ENCODE measurements at regions not wholly inside any gene's neighbourhood (a gene's known extent, or its start where the extent isn't known, plus 50 kb on each side); places are given as distances from the start of the nearest gene placed in this dataset.
"Not testable (repeated sequence)": the region's sequence is repeated elsewhere in the genome, so short reads cannot be mapped to it uniquely, and the experiment has no call there.

GRCh38 chr1:148379697-148380096, 103.4 kb downstream of the PPIAL4G start:
- no peak for DNase-seq (ENCODE audit: low spot score)
- TF ChIP-seq, protein P1, sequence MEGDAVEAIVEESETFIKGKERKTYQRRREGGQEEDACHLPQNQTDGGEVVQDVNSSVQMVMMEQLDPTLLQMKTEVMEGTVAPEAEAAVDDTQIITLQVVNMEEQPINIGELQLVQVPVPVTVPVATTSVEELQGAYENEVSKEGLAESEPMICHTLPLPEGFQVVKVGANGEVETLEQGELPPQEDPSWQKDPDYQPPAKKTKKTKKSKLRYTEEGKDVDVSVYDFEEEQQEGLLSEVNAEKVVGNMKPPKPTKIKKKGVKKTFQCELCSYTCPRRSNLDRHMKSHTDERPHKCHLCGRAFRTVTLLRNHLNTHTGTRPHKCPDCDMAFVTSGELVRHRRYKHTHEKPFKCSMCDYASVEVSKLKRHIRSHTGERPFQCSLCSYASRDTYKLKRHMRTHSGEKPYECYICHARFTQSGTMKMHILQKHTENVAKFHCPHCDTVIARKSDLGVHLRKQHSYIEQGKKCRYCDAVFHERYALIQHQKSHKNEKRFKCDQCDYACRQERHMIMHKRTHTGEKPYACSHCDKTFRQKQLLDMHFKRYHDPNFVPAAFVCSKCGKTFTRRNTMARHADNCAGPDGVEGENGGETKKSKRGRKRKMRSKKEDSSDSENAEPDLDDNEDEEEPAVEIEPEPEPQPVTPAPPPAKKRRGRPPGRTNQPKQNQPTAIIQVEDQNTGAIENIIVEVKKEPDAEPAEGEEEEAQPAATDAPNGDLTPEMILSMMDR (IDR thresholded peaks at IDR 0.05; ENCODE audit: extremely low read depth, insufficient read depth, missing control alignments): no peak
- in situ Hi-C loops (cut with MboI; ENCODE audit: low pct_unique_long_range_greater_than_20kb, low sequenced_read_pairs, unreplicated experiment): no loop called here

GRCh38 chr1:148379170-148379500, 104.0 kb downstream of the PPIAL4G start:
- TF ChIP-seq, protein P1 (IDR thresholded peaks at IDR 0.05; ENCODE audit: extremely low read depth, insufficient read depth, missing control alignments): no peak
- no peak for DNase-seq (ENCODE audit: low spot score)
- in situ Hi-C loops (cut with MboI; ENCODE audit: low pct_unique_long_range_greater_than_20kb, low sequenced_read_pairs, unreplicated experiment): no loop called here

- in situ Hi-C loops (cut with MboI; ENCODE audit: low pct_unique_long_range_greater_than_20kb, low sequenced_read_pairs, unreplicated experiment); DNase-seq (ENCODE audit: low spot score): not testable (repeated sequence)
Observed at GRCh38 chr1:148377992-148378391, 105.1 kb downstream of the PPIAL4G start.

DNA sequence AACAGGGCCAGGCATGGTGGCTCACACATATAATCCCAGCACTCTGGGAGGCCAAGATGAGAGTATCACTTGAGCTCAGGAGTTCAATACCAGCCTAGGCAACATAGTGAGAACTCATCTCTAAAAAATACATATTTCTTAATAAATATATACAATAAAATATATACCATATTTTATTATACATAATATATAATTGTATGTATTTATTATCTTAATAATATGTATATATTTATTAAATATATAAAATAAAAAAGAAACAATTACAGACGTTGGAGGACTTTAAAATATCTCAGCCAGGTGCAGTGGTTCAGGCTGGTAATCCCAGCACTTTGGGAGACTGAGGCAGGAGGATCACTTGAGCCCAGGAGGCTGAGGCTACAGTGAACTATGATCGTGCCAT, 106.1 kb downstream of the PPIAL4G start:
- DNase-seq (ENCODE audit: low spot score); in situ Hi-C loops (cut with MboI; ENCODE audit: low pct_unique_long_range_greater_than_20kb, low sequenced_read_pairs, unreplicated experiment): not testable (repeated sequence)

GRCh38 chr1:148374101-148374500, 109.0 kb downstream of the PPIAL4G start:
- in situ Hi-C loops (cut with MboI; ENCODE audit: low pct_unique_long_range_greater_than_20kb, low sequenced_read_pairs, unreplicated experiment): no loop called here
- TF ChIP-seq, protein P1 (IDR thresholded peaks at IDR 0.05; ENCODE audit: extremely low read depth, insufficient read depth, missing control alignments): no peak
- no peak for DNase-seq (ENCODE audit: low spot score)

GRCh38 chr1:148373192-148373925, 109.7 kb downstream of the PPIAL4G start:
- TF ChIP-seq, protein P1 (IDR thresholded peaks at IDR 0.05; ENCODE audit: extremely low read depth, insufficient read depth, missing control alignments): no peak
- in situ Hi-C loops (cut with MboI; ENCODE audit: low pct_unique_long_range_greater_than_20kb, low sequenced_read_pairs, unreplicated experiment): no loop called here

GRCh38 chr1:148372731-148373130, 110.4 kb downstream of the PPIAL4G start:
- in situ Hi-C loops (cut with MboI; ENCODE audit: low pct_unique_long_range_greater_than_20kb, low sequenced_read_pairs, unreplicated experiment): no loop called here
- DNase-seq (ENCODE audit: low spot score): no peak

More at GRCh38 chr1:148373192-148373925, 109.7 kb downstream of the PPIAL4G start:
- DNase-seq (ENCODE audit: low spot score): no peak

DNA sequence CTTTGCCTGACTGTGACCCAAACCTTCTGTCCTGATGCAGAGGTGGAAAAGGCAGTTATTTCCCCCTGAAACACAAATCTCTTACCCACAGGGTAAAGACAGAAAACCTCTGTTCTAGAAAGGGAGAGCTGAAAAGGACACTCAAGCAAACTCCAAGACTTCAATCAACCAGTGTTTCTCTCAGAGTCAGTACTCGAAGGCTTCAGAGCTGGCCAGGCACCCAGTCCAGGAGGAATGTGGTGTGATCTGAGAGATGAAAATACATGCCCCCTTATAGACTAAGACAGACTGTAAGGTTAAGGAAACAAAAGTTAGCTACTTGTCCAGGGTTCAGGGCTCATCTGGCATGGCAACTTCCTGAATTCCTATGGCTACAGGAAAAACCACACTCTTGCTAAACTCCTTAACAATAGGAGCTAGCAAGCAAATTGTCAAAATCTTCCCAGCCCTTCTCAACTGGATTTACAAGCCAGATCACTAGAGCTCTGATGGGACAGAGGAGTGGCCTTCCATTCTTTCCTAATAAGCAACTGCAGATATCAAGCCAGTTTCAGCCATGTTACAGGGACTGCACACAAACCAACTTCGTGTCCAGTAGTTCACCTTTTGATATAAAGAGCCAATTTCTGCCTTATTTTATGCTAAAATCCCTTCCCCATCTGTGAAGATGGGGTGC, 110.9 kb downstream of the PPIAL4G start:
- DNase-seq (ENCODE audit: low spot score); in situ Hi-C loops (cut with MboI; ENCODE audit: low pct_unique_long_range_greater_than_20kb, low sequenced_read_pairs, unreplicated experiment): not testable (repeated sequence)

More at GRCh38 chr1:148372731-148373130, 110.4 kb downstream of the PPIAL4G start:
- TF ChIP-seq, protein P1 (IDR thresholded peaks at IDR 0.05; ENCODE audit: extremely low read depth, insufficient read depth, missing control alignments): no peak

Data from GM13977 (cell line).